H9 (cell line): ENCODE measurements at regions not wholly inside any gene's neighbourhood (a gene's known extent, or its start where the extent isn't known, plus 50 kb on each side); places are given as distances from the start of the nearest gene placed in this dataset.

Source experiments
- DNase-seq: peaks from one replicate; pipeline ENCODE4 v3.0.0-alpha.2; 2017
- H2AFZ ChIP-seq: one replicate; pipeline ENCODE4 v1.6.1; 2013; ENCODE audit warnings: mild to moderate bottlenecking, low read length, control low read depth, moderate library complexity
- H2AK5ac ChIP-seq: 2 replicates; pipeline ENCODE4 v1.6.1; 2013; ENCODE audit warnings: low read length, control low read depth, mixed read lengths; ENCODE audit not compliant: insufficient read length
- H2BK120ac ChIP-seq: one replicate; pipeline ENCODE4 v1.6.1; 2013; ENCODE audit warnings: low read depth, mild to moderate bottlenecking, low read length, control low read depth, inconsistent platforms; ENCODE audit not compliant: poor library complexity, severe bottlenecking
- H2BK12ac ChIP-seq: 2 replicates; pipeline ENCODE4 v1.6.1; 2013; ENCODE audit warnings: low read length, control low read depth, mixed read lengths, low read depth; ENCODE audit not compliant: insufficient read length
- H2BK15ac ChIP-seq: 2 replicates; pipeline ENCODE4 v1.6.1; 2013; ENCODE audit warnings: low read depth, low read length, control low read depth
- H2BK20ac ChIP-seq: one replicate; pipeline ENCODE4 v1.6.1; 2013; ENCODE audit warnings: low read depth, mild to moderate bottlenecking, low read length, control low read depth, inconsistent platforms; ENCODE audit not compliant: poor library complexity, severe bottlenecking
- H2BK5ac ChIP-seq: 2 replicates; pipeline ENCODE4 v1.6.1; 2013; ENCODE audit warnings: low read length, control low read depth, mixed read lengths; ENCODE audit not compliant: insufficient read length
- H3K14ac ChIP-seq: 2 replicates; pipeline ENCODE4 v1.6.1; 2013; ENCODE audit warnings: low read length, control low read depth; ENCODE audit not compliant: insufficient read depth
- H3K18ac ChIP-seq: 2 replicates; pipeline ENCODE4 v1.6.1; 2013; ENCODE audit warnings: low read depth, mild to moderate bottlenecking, mixed read lengths, low read length, control low read depth; ENCODE audit not compliant: insufficient read length
- H3K23ac ChIP-seq: 2 replicates; pipeline ENCODE4 v1.6.1; 2013; ENCODE audit warnings: low read length, control low read depth, mixed read lengths, low read depth; ENCODE audit not compliant: insufficient read length
- H3K23me2 ChIP-seq: 2 replicates; pipeline ENCODE4 v1.6.1; 2013; ENCODE audit warnings: low read depth, mild to moderate bottlenecking, mixed read lengths, low read length, control low read depth; ENCODE audit not compliant: insufficient read length, poor library complexity, severe bottlenecking
- H3K27ac ChIP-seq: 2 replicates; pipeline ENCODE4 v1.5.1; 2013; ENCODE audit warnings: low read length, control low read depth, mixed read lengths, low read depth; ENCODE audit not compliant: insufficient read length
- H3K27me3 ChIP-seq: 2 replicates; pipeline ENCODE4 v1.6.1; 2013; ENCODE audit warnings: low read length, control low read depth, inconsistent platforms; ENCODE audit not compliant: insufficient read depth
- H3K4ac ChIP-seq: 2 replicates; pipeline ENCODE4 v1.6.1; 2013; ENCODE audit warnings: low read depth, mild to moderate bottlenecking, control low read depth, inconsistent platforms, low read length, moderate library complexity
- H3K4me1 ChIP-seq: 2 replicates; pipeline ENCODE4 v1.6.1; 2013; ENCODE audit warnings: low read length, control low read depth, inconsistent platforms; ENCODE audit not compliant: insufficient read depth
- H3K4me2 ChIP-seq: 2 replicates; pipeline ENCODE4 v1.6.1; 2013; ENCODE audit warnings: low read length, control low read depth, mixed read lengths; ENCODE audit not compliant: insufficient read length, insufficient read depth
- H3K56ac ChIP-seq: 2 replicates; pipeline ENCODE4 v1.6.1; 2013; ENCODE audit warnings: low read depth, mild to moderate bottlenecking, mixed read lengths, low read length, control low read depth; ENCODE audit not compliant: insufficient read length
- H3K79me1 ChIP-seq: 2 replicates; pipeline ENCODE4 v1.6.1; 2013; ENCODE audit warnings: low read depth, mild to moderate bottlenecking, moderate library complexity, low read length, control low read depth, inconsistent platforms; ENCODE audit not compliant: insufficient read depth, poor library complexity, severe bottlenecking
- H3K79me2 ChIP-seq: 2 replicates; pipeline ENCODE4 v1.6.1; 2013; ENCODE audit warnings: low read length, control low read depth, inconsistent platforms; ENCODE audit not compliant: insufficient read depth
- H3K9ac ChIP-seq: 2 replicates; pipeline ENCODE4 v1.6.1; 2013; ENCODE audit warnings: low read length, control low read depth, mixed read lengths; ENCODE audit not compliant: insufficient read length; ENCODE audit errors: extremely low read depth
- H3K9me3 ChIP-seq: one replicate; pipeline ENCODE4 v1.6.1; 2013; ENCODE audit warnings: low read depth, low read length, inconsistent platforms; ENCODE audit not compliant: control insufficient read depth
- H3T11ph ChIP-seq: one replicate; pipeline ENCODE4 v1.6.1; 2013; ENCODE audit warnings: mild to moderate bottlenecking, low read length, control low read depth, inconsistent platforms
- H4K20me1 ChIP-seq: one replicate; pipeline ENCODE4 v1.6.1; 2013; ENCODE audit not compliant: control insufficient read depth, insufficient read length, insufficient read depth
- H4K5ac ChIP-seq: 2 replicates; pipeline ENCODE4 v1.6.1; 2013; ENCODE audit warnings: low read depth, mild to moderate bottlenecking, mixed read lengths, low read length, control low read depth; ENCODE audit not compliant: insufficient read length
- H4K8ac ChIP-seq: replicated peaks from 2 replicates; pipeline ENCODE4 v1.6.1; 2013; ENCODE audit warnings: low read length, control low read depth, mixed read lengths, low read depth; ENCODE audit not compliant: insufficient read length
- H4K91ac ChIP-seq: 2 replicates; pipeline ENCODE4 v1.6.1; 2013; ENCODE audit warnings: low read depth, mild to moderate bottlenecking, moderate library complexity, mixed read lengths, low read length, control low read depth; ENCODE audit not compliant: insufficient read length
- H3K27ac Mint-ChIP-seq, 3 experiments: 2 replicates in 2 of 3; 3 replicates in 1 of 3; pipeline ENCODE4 v1.8.0; 2020 to 2021; ENCODE audit warnings: mixed read lengths in 3 of 3, mild to moderate bottlenecking in 1 of 3, moderate library complexity in 1 of 3
- H3K27me3 Mint-ChIP-seq: 2 replicates; pipeline ENCODE4 v1.8.0; 2021; ENCODE audit warnings: low read depth, mild to moderate bottlenecking, moderate library complexity, mixed read lengths
- H3K36me3 Mint-ChIP-seq, 3 experiments: 2 replicates in 2 of 3; 3 replicates in 1 of 3; pipeline ENCODE4 v1.8.0; 2020 to 2021; ENCODE audit warnings: low read depth in 3 of 3, mixed read lengths in 3 of 3; ENCODE audit not compliant: insufficient read depth in 1 of 3
- H3K4me1 Mint-ChIP-seq, 2 experiments: 2 replicates each; pipeline ENCODE4 v1.8.0; 2020; ENCODE audit warnings: mixed read lengths in 2 of 2
- H3K4me3 Mint-ChIP-seq, 2 experiments: 2 replicates in 1 of 2; 3 replicates in 1 of 2; pipeline ENCODE4 v1.8.0; 2020 to 2021; ENCODE audit warnings: mild to moderate bottlenecking in 2 of 2, mixed read lengths in 2 of 2, moderate library complexity in 1 of 2
- H3K9me3 Mint-ChIP-seq, 2 experiments: 2 replicates in 1 of 2; 3 replicates in 1 of 2; pipeline ENCODE4 v1.8.0; 2020; ENCODE audit warnings: mild to moderate bottlenecking in 2 of 2, mixed read lengths in 2 of 2, moderate library complexity in 1 of 2
- WGBS: extraction: QIAGEN DNeasy Blood & Tissue Kit; methylation state at CpG from one replicate; pipeline ENCODE4 v1.1.7; 2013; ENCODE audit warnings: missing lambda C conversion rate, low lambda C conversion rate, mixed read lengths; ENCODE audit not compliant: insufficient read length; ENCODE audit errors: extremely low coverage; 5-methylcytosine and 5-hydroxymethylcytosine counted together
- TF ChIP-seq, protein P1 (sequence below): fragments of 200-600 bp; sonication (generic); conservative IDR thresholded peaks from 3 replicates; pipeline ENCODE4 v1.8.0; 2021; ENCODE audit warnings: antibody characterized with exemption, mild to moderate bottlenecking

DNA sequence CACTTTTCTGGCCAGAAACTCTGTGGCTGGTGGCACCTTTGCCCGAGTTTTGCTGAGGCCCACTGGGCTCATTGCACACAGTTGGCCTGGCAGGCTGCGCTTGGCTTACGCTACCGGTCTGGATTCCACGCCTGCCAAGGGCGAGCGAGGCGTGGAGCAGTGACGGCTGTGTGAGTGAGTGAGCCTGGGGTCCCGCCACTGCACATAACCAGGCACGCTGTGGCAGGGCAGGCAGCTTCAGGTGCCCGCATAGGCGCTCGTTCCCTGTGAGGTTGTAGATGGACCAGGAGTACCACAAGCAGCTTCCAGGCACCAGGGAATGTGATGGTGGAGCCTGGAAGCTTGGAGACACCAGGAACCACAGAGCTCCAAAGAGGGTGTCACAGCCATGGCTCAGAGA is 190.1 kb upstream of the DEFB112 start:
- H4K5ac ChIP-seq, result no peak overlapping the region
- H3K9me3 ChIP-seq, result no peaks in the 10 kb centered on the region
- H3K23ac ChIP-seq, result no peak overlapping the region
- no peak for DNase-seq
- no peak overlapping the region; the same call in 1 of the 2 replicates for H3K14ac ChIP-seq
- no peak overlapping the region for H2BK20ac ChIP-seq
- no peak overlapping the region for H3K4me2 ChIP-seq
- H2AK5ac ChIP-seq, result no peak overlapping the region
- no peaks in the 10 kb centered on the region for H3K23me2 ChIP-seq
- no peak overlapping the region for H2BK15ac ChIP-seq
- no peaks in the 10 kb centered on the region for H4K20me1 ChIP-seq
- no peak overlapping the region for H2BK12ac ChIP-seq
- no peaks in the 10 kb centered on the region for H3K79me2 ChIP-seq
- no peak overlapping the region for H3K27ac ChIP-seq
- no peaks in the 10 kb centered on the region for H3K79me1 ChIP-seq
- H3K4me3 Mint-ChIP-seq, result no peak overlapping the region
- H3K27me3 Mint-ChIP-seq, result no peaks in the 10 kb centered on the region; the same call in 1 of the 2 replicates
- WGBS, result no CpG with 5 or more reads among the region's 14 CpGs
- H3K9ac ChIP-seq, result no peak overlapping the region
- no peak overlapping the region for H3K18ac ChIP-seq
- no peak overlapping the region for H3T11ph ChIP-seq
- no peak overlapping the region for H3K4ac ChIP-seq
- no peak overlapping the region for H2BK5ac ChIP-seq
- no peak overlapping the region for H3K56ac ChIP-seq
- no peaks in the 10 kb centered on the region for H3K27me3 ChIP-seq
- no peak overlapping the region for H2AFZ ChIP-seq
- H3K9me3 Mint-ChIP-seq, result peaks cover 0 to 8% of the 10 kb centered on the region in 2 experiments; a peak in 1 of 5 replicates
- no peak overlapping the region for H3K27ac Mint-ChIP-seq
- H3K4me1 Mint-ChIP-seq, result no peaks in the 10 kb centered on the region
- H3K36me3 Mint-ChIP-seq, result no peaks in the 10 kb centered on the region; a peak in 1 of 7 replicates
- TF ChIP-seq, protein P1, sequence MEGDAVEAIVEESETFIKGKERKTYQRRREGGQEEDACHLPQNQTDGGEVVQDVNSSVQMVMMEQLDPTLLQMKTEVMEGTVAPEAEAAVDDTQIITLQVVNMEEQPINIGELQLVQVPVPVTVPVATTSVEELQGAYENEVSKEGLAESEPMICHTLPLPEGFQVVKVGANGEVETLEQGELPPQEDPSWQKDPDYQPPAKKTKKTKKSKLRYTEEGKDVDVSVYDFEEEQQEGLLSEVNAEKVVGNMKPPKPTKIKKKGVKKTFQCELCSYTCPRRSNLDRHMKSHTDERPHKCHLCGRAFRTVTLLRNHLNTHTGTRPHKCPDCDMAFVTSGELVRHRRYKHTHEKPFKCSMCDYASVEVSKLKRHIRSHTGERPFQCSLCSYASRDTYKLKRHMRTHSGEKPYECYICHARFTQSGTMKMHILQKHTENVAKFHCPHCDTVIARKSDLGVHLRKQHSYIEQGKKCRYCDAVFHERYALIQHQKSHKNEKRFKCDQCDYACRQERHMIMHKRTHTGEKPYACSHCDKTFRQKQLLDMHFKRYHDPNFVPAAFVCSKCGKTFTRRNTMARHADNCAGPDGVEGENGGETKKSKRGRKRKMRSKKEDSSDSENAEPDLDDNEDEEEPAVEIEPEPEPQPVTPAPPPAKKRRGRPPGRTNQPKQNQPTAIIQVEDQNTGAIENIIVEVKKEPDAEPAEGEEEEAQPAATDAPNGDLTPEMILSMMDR, result no peak
- H2BK120ac ChIP-seq, result no peak overlapping the region
- no peak overlapping the region for H4K8ac ChIP-seq
- H4K91ac ChIP-seq, result no peak overlapping the region
- H3K4me1 ChIP-seq, result no peaks in the 10 kb centered on the region
